SK-MEL-5 (cell line): ENCODE measurements at regions not wholly inside any gene's neighbourhood (a gene's known extent, or its start where the extent isn't known, plus 50 kb on each side); places are given as distances from the start of the nearest gene placed in this dataset.

Experiments
- DNase-seq: peaks from one replicate; pipeline ENCODE4 v3.0.0-alpha.2; 2016; ENCODE audit warnings: low read depth, low spot score
- in situ Hi-C: cut with HindIII; loops from 2 replicates; pipeline ENCODE4 v1.10.0; 2016; ENCODE audit warnings: low sequenced_read_pairs, high pct_unique_total_duplicates, low pct_unique_long_range_greater_than_20kb

DNA sequence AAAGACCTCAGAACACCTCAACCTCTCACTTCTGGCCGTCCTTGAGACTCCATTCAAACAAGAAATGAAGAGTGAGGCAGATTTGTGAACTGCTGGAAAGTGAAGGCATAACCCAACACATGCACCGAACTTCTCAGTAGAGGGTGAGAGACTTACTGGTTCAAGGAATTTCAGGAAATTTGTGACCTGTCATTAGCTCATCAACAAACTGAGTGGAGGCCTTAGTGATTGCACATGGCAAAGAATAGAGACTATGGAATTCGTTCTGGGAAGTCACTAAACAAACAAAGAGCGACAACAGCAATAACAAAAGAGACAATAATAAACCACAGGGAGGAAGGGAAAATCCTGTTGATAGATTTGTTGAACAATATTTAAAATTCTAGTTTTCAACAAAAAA lies 125.0 kb upstream of the AKR1E2 start:
- in situ Hi-C loops = no loop called here
- DNase-seq = no peak

DNA sequence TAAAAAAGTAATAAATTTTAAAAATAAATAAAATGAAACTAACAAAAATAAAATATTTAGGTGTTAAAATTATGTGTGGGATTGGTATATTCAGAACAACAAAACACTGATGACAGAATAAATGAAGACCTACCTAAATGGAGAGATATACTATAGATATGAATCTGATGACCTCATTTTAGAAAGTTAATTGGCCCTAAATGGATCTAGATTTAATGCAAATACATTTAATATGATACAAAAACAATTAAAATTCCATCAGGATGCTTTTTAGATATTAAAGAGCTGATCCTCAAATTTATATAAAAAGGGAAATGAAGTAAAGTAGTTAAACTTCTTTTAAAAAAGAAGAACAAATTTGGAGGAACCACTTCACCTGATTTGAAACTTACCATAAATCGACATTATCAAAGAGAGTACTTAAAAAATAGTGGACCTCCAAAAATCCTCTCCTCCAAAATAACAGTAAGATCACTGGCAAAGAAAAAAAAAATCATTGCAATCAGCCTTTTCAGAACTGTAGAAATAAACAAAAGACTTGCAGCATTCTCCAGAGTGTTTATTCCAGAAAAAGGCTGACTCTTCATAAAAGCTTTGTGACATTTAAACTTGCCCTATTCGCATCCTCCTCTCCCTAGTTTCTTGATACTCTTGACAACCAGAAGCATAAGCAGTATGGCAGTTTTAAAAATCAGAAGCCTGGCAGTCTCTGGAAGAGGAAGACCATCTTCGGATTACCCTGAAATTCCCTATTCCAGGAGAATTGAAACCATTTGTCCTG lies 125.9 kb upstream of the AKR1E2 start:
- no peak for DNase-seq
- in situ Hi-C loops = no loop called here

DNA sequence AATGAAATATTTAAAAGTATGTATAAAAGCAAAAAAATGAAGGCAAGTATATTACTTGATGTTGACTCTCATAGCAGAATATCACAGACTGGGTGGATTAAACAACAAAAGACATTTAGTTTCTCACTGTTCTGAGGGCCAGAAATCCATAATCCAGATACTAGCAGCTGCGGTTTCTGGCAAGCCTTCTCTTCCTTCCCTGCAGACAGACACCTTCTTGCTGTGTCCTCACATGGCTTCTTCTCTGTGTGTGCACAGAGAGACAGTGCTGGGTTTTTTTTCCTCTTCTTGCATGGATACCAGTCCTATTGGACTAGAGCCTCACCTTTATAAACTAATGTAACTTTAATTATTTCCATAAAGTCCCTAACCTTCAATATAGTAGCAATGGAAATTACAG lies 127.9 kb upstream of the AKR1E2 start:
- no peak for DNase-seq
- in situ Hi-C loops = no loop called here

DNA sequence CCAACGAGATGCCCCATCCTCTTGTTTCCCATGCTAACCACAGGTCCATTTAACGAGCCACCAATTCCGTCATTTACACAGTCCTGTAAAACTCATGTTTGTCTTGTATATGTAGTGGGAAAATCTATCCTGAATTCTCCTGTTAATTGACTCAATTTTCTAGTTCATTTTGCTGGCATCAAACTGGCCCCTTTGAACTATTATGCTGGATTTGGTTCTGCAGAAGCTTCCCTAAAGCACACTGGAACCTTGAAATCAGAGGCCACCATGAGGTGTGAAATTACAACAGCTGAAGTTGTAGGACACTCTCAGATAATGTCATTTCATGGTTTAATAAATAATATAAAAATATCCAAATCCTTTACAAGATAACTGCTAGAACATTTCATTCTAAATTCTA lies 129.8 kb upstream of the AKR1E2 start:
- no peak for DNase-seq
- in situ Hi-C loops = no loop called here

DNA sequence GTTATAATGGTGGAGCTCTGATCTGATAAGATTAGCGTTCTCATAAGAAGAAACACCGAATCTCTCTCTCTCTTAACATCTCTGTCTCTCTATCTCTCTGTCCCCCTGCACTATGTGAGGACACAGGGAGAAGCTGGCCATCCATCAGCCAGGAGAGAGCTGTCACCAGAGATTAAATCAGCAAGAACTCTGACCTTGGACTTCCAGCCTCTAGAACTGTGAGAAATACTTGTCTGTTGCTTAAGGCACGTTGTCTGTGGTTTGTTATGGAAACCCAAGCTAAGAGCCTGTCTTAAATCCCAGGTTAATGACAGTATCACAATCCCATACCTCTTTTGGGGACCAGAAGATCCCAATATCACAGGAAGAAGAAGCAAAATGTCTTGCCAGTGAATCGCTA lies 132.0 kb upstream of the AKR1E2 start:
- DNase-seq = no peak
- in situ Hi-C loops = no loop called here

- DNase-seq = no peak
Observed at GRCh38 chr10:4692206-4692605, 133.8 kb upstream of the AKR1E2 start.

DNA sequence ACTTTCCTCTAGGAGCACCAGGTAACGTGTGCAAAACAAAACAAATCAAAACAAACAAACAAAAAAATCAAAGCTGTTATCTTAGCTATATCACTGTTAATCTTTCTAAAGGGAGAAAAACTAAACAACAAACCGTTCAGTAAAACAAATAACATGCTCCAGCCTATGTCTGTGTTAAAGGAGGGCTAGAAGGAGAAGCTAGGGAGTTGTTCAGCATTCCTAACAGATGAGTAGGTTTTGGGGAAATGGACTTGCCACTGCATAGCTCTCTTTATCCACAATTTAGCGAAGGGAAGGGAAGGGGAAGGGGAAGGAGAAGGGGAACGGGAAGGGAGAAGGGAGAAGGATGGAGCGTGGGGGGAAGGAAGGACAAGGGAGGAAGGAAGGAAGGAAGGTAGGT lies 134.2 kb upstream of the AKR1E2 start:
- in situ Hi-C loops = no loop called here
- no peak for DNase-seq

More at GRCh38 chr10:4692206-4692605, 133.8 kb upstream of the AKR1E2 start:
- in situ Hi-C loops = no loop called here

- in situ Hi-C loops = no loop called here
- DNase-seq = no peak
Observed at GRCh38 chr10:4691301-4691700, 134.7 kb upstream of the AKR1E2 start.

DNA sequence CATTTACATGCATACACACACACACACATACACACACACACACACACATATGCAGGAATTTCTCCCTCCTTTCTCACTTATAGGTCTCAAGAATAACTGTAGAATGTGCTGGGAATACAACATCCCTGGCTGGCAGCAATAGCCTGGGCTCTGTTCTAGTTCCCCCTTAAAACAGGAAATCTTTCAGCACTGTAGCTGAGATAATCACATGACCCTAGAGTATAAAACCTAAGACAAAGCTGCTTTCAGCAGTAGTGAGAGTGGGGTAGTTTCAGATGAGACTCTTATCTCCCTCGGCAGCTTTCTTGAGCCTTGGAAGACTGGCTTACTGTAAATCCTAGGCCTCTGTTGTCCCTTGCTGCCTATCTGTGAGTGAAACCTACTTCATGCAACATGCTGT lies 137.4 kb upstream of the AKR1E2 start:
- in situ Hi-C loops = no loop called here
- peak; percentile 78 for DNase-seq

DNA sequence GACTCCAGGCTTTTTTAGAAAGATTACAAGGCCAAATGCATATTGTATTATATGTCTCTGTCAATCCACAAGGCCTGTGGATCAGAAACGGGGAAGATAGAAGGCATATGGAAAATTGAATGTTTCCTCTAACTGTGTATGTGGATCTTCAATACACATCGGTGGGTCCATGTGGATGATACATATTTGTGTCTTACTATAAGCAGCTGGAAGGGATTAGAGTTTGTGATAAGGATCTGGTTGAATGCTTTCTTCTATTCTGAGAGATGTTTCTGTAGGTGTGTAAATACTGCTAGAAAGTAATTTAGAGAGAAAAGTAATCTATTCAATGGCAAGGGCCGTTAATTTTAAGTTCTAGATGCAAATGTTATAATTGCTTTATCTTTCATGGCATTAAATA lies 137.8 kb upstream of the AKR1E2 start:
- DNase-seq = no peak
- in situ Hi-C loops = no loop called here

DNA sequence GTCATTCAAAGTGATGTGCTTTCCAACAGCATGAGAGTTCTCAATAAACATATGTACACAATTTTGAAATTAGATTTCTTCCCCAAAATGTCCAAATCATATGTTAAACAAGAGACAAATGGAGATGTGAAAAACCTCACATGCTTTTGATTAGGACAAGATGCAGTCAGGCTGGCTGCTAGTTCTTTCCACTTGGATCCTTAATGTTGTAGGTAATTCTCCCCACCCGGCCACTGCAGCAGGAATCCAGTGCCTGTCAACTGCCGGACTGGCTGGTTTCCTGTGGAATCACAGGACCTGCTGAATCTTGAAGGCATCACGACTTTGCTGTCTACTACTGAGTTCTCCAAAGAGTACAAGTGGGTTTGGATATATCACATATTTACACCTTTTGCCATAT lies 138.6 kb upstream of the AKR1E2 start:
- no peak for DNase-seq
- in situ Hi-C loops = no loop called here

DNA sequence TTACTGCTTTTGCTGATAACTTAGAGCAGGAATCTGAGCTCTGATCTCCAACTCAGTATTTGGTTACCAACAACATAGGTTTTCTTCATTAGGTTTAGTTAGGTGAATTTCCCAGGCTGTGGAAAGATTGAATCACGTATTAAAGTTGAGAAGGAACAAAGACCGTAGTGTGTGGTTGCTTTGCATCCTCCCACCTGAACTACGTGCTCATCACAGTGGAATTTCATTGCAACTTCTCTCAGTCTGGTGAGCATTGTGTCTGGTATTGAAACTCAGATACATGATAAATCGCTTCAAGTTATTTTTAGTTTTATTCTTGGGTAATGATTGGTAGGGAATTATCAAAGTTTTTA lies 139.4 kb upstream of the AKR1E2 start:
- DNase-seq = peak; percentile 36
- in situ Hi-C loops = no loop called here

DNA sequence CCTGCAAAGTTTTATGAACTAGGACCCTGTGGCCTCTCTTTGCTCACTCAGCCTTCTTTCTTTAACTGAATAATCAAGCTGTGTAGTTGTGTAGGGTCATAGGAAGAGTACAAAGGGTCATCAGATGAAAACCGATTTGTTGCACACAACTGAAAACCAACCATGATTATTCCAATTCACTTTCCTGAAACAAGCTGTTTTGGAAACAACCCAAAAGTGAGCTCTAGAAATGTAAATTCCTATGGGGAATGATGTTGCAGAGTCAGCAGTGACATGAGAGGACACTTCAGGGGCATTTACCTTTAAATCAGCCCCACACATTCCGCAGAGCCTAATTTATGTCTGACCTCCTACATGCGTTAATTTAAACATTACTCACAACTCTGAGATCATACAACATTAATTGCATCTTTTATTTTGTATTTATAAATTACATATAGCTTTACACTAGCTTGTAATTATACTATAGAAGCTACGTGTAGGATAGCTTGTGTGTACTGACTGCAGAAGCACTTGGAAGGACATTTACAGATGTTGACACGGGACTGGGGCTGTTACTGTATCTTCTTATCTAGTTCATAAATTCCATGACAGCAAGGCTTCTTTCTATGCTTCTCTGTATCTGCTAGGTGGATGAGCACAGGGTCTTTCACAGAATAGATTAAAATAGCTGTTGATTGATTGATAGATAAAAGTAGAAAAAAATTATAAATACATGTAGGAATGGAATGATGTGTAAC lies 139.9 kb upstream of the AKR1E2 start:
- no peak for DNase-seq
- in situ Hi-C loops = no loop called here

DNA sequence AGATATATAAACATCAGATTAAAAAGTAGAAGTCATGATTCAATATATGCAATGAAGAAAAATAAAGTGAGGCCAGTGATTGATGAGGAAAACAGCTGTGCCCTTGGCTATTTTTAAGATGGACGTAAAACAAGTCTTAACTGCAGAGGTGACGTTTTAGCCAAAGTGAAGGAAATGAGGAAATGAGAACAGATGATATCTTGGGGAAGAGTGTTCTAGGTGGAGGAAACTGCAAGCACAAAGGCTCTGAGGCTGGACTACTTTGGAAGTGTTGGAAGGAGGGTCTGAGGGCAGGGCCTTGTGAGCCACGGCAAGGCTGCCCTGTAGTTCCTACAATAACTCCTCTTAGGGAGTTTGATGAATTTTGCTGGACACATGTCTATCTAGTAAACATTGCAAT lies 140.5 kb upstream of the AKR1E2 start:
- DNase-seq = no peak
- in situ Hi-C loops = no loop called here

GRCh38 chr10:4684434-4684833 lies 141.6 kb upstream of the AKR1E2 start:
- DNase-seq = no peak

GRCh38 chr10:4683838-4684237 lies 142.2 kb upstream of the AKR1E2 start:
- in situ Hi-C loops = no loop called here

More at GRCh38 chr10:4684434-4684833, 141.6 kb upstream of the AKR1E2 start:
- in situ Hi-C loops = no loop called here

GRCh38 chr10:4683137-4683536 lies 142.9 kb upstream of the AKR1E2 start:
- in situ Hi-C loops = no loop called here
- DNase-seq = no peak

More at GRCh38 chr10:4683838-4684237, 142.2 kb upstream of the AKR1E2 start:
- no peak for DNase-seq

GRCh38 chr10:4678951-4679671 lies 146.9 kb upstream of the AKR1E2 start:
- in situ Hi-C loops = no loop called here

More at GRCh38 chr10:4678951-4679671, 146.9 kb upstream of the AKR1E2 start:
- DNase-seq = no peak
